Hematopoietic multipotent progenitor cell treated with erythropoietin and hydrocortisone succinate and interleukin-3 and kit ligand, for 4 days (in vitro differentiated cells): ENCODE measurements at regions not wholly inside any gene's neighbourhood (a gene's known extent, or its start where the extent isn't known, plus 50 kb on each side); places are given as distances from the start of the nearest gene placed in this dataset.
"Not testable (repeated sequence)": the region's sequence is repeated elsewhere in the genome, so short reads cannot be mapped to it uniquely, and the experiment has no call there.

Experiments used
- DNase-seq: peaks from one replicate; pipeline ENCODE4 v3.0.0-alpha.2; 2015

- DNase-seq: no peak
Observed at GRCh38 chr12:68425998-68426397, 93.8 kb upstream of the MDM1 start.

DNA sequence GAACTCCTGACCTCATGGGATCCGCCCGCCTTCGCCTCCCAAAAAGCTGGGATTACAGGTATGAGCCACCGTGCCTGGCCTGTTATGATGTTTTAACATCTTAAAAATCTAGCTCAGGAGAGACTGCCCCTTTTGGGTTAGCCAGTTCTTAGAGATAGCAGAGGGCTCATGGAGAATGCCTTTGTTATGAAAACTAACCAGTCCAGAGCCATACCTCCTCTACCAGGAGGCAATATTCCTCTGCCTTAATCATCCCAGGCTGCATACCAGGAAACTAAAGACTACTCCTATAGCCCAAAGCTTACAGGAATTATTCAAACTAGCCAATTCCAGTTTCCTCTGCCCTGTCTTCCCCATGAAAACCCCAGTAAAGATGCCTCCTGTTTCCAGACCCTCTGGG is 96.0 kb upstream of the MDM1 start:
- no peak for DNase-seq

DNA sequence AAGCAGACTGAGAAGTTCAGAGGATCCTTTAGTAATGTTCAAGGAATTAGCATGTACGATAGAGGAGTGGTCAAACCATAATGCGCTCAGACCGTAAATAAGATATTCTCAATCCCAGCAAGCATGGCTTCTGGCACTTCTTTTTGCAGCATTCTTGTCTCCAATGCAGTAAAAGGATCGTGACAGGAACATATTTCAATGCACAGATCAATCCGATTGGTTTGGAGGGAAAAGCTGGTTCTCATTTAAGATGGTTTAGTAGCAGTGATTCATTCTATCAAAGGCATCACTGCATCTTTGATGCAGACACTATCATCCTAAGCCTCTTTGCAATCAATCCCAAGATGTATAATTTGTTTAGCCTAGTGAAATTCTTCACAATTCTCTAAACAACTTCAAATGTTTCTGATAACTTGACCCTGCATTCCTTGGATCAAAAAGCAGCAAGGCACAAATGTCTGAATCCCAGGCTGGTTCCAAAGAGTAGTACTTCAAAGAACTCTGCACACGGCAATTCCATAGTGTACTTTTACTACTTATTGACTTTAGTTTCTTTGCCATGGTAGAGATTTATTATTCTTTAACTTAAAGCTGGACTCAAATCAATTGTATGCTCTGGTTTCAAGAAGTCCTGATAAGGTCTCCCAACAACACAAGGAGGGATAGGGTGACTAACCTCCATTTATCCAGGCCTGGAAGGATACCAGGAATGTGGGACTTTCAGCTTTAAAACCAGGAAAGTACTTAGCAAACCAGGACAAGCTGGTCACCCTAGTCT is 96.8 kb upstream of the MDM1 start:
- DNase-seq: no peak

GRCh38 chr12:68429696-68430095 is 97.5 kb upstream of the MDM1 start:
- DNase-seq: no peak

GRCh38 chr12:68431786-68432185 is 99.6 kb upstream of the MDM1 start:
- DNase-seq: no peak

- no peak for DNase-seq
Observed at GRCh38 chr12:68432622-68433021, 100.5 kb upstream of the MDM1 start.

DNA sequence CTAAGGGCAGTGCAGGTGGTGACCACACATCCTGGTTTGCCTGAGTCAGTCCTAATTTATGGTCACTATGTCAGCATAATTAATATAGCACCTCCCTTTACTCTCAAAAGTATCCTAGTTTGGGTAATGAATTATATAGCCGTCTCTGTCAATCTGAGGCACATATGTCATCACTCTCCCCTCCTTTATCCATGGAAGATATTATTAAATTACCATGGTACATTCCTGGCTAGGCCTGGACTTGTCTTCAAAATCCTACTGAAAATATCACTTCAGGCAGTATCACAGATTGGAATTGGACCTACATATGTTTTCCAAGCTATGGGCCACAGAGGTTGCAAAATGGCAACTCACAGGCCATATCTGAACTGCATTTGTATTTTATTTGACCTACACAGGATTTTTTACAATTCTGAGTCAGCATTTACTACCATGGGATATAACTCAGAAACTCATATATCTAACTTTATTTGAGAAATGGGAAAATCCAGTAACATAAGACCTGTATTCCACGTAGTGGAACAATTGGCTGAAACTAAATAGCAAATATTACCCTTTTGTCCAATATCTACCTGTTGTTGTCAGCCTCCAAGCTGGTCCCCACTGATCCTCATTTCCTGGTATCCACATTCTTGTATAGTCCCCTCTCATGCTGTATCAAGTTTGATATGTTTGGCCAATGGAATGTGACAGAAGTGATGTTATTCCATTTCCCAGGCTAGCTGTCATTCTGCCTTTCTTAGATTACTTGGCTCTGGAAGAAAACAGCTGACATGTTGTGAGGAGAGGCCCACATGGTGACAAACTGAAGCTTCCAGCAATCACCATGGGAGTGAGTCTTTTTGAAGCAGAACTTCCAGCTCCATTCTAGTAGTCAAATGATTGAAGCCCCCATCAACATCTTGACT is 102.5 kb upstream of the MDM1 start:
- DNase-seq: no peak

GRCh38 chr12:68435299-68435637 is 103.1 kb upstream of the MDM1 start:
- no peak for DNase-seq

- no peak for DNase-seq
Observed at GRCh38 chr12:68435816-68436215, 103.7 kb upstream of the MDM1 start.

GRCh38 chr12:68438601-68439000 is 106.4 kb upstream of the MDM1 start:
- no peak for DNase-seq

DNA sequence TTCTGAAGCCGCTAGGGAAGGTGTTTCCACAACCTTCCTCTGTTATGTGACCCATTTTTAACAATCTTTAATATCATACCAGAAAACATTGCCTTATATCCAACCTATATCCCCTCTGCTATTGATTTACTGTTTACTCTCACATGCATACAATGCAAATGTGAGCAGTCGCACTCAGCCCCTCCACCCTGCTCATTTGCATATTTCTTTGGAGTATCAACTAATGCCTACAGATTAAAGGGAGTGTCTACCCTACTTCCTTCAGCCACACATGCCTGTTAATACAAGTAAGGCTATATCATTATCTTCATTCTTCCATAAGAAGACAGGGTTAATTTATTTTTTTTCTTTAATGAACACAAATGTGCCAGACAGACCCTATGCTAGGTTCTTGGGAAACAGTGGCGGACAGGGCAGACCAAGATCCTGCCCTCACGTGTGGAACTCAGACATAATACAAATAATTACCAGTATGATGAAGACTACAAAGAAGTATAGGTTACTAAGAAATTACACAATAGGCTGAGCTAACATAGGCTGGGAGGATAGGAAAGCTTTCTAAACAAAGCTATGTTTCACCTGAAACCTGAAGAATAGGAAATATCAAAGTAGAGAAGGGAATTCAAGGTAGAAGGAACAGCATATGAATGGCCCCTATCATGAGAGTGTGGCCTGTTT is 107.3 kb upstream of the MDM1 start:
- no peak for DNase-seq

GRCh38 chr12:68440068-68440581 is 108.0 kb upstream of the MDM1 start:
- no peak for DNase-seq

DNA sequence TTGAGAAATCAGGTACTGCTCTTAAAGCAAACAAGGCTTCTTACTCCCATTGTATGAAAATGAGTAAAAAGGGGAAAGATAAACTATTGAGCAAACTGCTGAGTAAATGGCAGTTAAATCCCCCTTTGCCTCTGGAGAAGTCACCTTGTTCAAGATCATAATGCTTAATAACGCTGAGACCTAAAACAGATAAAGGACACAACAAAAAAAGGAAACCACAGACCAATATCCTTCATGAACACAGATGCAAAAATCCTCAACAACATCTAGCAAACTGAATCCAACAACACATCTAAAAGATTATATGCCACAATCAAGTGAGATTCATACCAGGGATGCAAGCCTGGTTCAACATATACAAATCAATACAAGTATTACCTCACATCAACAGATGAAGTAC is 109.0 kb upstream of the MDM1 start:
- peak; percentile 35 for DNase-seq

DNA sequence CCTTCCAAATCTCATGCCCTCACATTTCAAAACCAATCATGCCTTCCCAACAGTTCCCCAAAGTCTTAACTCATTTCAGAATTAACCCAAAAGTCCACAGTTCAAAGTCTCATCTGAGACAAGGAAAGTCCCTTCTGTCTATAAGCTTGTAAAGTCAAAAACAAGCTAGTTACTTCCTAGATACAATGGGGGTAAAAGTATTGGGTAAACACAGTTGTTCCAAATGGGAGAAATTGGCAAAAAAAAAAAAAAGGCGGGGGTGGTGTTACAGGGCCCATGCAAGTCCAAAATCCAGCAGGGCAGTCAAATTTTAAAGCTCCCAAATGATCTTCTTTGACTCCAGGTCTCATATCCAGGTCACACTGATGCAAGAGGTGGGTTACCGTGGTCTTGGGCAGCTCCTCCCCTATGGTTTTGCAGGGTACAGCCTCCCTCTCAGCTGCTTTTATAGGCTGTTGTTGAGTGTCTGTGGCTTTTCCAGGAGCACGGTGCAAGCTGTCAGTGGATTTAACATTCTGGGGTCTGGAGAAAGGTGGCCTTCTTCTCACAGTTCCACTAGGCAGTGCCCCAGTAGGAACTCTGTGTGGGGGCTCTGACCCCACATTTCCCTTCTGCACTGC is 110.3 kb upstream of the MDM1 start:
- DNase-seq: not testable (repeated sequence)

GRCh38 chr12:68443695-68444094 is 111.5 kb upstream of the MDM1 start:
- DNase-seq: not testable (repeated sequence)

DNA sequence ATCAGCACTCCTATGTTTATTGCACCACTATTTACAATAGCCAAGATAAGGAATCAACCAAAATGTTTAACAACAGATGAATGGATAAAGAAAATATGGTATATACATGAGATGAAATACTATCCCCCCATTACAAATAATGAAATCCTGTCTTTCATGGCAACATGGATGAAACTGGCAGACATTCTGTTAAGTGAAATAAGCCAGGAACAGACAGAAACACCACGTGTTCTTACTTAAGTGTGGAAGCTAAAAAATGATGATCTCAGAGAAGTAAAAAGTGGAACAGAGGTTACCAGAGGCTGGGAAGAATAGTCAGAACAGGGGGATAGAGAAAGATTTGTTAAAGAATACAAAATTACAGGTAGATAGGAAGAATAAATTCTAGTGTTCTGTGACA is 113.7 kb upstream of the MDM1 start:
- no peak for DNase-seq

GRCh38 chr12:68446384-68446783 is 114.2 kb upstream of the MDM1 start:
- DNase-seq: peak; percentile 56

- peak; percentile 68 for DNase-seq
Observed at GRCh38 chr12:68446901-68447796, 115.0 kb upstream of the MDM1 start.

DNA sequence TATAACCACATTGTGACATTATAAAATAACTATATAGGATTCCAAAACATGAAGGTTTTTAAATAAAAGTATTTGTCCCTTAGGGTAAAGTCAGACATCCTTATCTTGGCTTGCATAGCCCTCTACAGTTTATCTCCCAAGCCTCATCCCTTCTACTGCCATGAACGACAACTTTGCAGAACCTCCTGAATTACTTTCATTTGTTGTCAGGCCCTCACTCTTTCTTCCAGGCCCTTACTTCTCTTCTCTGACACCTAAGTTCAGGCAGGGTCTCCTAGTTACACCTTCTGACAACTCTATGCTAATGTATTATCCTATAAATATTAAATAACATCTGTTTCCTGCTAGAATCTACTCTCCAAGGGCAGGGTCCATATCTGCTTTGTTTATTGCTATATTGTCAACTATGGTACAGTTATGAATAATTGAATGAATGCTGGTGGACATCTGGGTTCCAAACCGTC is 115.7 kb upstream of the MDM1 start:
- DNase-seq: peak; percentile 63

- no peak for DNase-seq
Observed at GRCh38 chr12:68449196-68449595, 117.0 kb upstream of the MDM1 start.

DNA sequence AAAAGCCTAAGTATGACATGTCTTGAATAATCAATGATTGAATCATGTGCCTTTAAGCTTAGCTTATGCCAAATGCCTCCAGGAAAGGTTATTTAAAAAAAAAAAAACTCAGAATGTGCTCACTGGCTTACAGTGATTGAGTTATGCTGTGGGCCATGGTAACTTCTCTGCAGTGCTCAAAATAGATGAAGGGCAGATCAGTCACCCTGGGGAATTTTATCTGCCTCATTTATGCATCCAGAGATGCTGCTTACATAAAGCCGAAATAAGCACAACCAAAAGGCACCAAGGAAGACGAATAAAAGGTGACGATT is 118.7 kb upstream of the MDM1 start:
- DNase-seq: no peak
